ENCODE measurements at regions not wholly inside any gene's neighbourhood (a gene's known extent, or its start where the extent isn't known, plus 50 kb on each side); places are given as distances from the start of the nearest gene placed in this dataset.

- TF ChIP-seq ZSCAN29 (IDR thresholded peaks at IDR 0.05), result no peak
- TF ChIP-seq CBFB (IDR thresholded peaks at IDR 0.05; ENCODE audit: low read depth), result no peak
These were observed 557.3 kb upstream of the SEMA6A start (continued) for GRCh38 chr5:117131876-117132275.

GRCh38 chr5:117131048-117131679, 556.5 kb upstream of the SEMA6A start:
- CTCF ChIA-PET, result interaction anchor here (1.0 kb wide), 1 partner anchor 554 kb away, joined by 3 read pairs; no protein-coding TSS in a partner anchor
- H3K4me1 ChIP-seq (ENCODE audit: control insufficient read depth, insufficient read depth, low read length), result peaks cover 3% of the 10 kb centered on the region; the same call in 1 of the 2 replicates
- H3K27ac ChIP-seq (ENCODE audit: control insufficient read depth, insufficient read depth), result peak overlapping the region; percentile 38; the same call in 1 of the 2 replicates
- no peaks in the 10 kb centered on the region for H3K79me2 ChIP-seq (ENCODE audit: control insufficient read depth, insufficient read depth, low read length)
- peak overlapping the region; percentile 70 for H2AFZ ChIP-seq (ENCODE audit: control insufficient read depth, low read depth, low read length)
- POLR2A ChIA-PET, result no interaction called here
- SMC1A ChIA-PET (ENCODE audit: uncharacterized antibody, unreplicated experiment), result interaction anchor here (0.7 to 1.1 kb wide), 3 partner anchors 28 to 100 kb away, joined by 3 to 4 read pairs (median 4); no protein-coding TSS in a partner anchor
- FAIRE-seq (peak; percentile 75), DNase-seq (ENCODE audit: low read depth, low spot score) (peak; percentile 61), ATAC-seq (peak; percentile 98)
- BruUV-seq (replicated peaks), result no TSS peak
- no peaks in the 10 kb centered on the region for H4K20me1 ChIP-seq (ENCODE audit: control insufficient read depth, insufficient read depth)
- H3K9ac ChIP-seq (ENCODE audit: control insufficient read depth, insufficient read depth, low read length), result no peak overlapping the region
- 14% methylated on average over 3 of the region's 3 CpGs for WGBS (ENCODE audit: insufficient coverage, insufficient replicate concordance, low lambda C conversion rate, missing lambda C conversion rate)
- H3K4me3 ChIP-seq, result no peak overlapping the region
- no peaks in the 10 kb centered on the region for H3K9me3 ChIP-seq (replicated peaks; ENCODE audit: control insufficient read depth, insufficient read depth, low read length)
- in situ Hi-C loops (cut with MboI), result no loop called here
- RAD21 ChIA-PET (ENCODE audit: unreplicated experiment), result interaction anchor here (0.6 to 1.0 kb wide), 4 partner anchors 24 to 556 kb away, joined by 3 read pairs; no protein-coding TSS in a partner anchor
- no peaks in the 10 kb centered on the region for H3K27me3 ChIP-seq (replicated peaks in 1 of 2; ENCODE audit: control insufficient read depth in 2 of 2, insufficient read depth in 2 of 2, low read length in 1 of 2)
- intact Hi-C loops (cut with micrococcal nuclease; ENCODE audit: unreplicated experiment), result no loop called here
- no peaks in the 10 kb centered on the region for H3K36me3 ChIP-seq (ENCODE audit: control insufficient read depth in 2 of 2, insufficient read depth in 2 of 2, low read length in 1 of 2)
- no peak overlapping the region; the same call in 1 of the 2 replicates for H3K4me2 ChIP-seq (ENCODE audit: control insufficient read depth, insufficient read depth)
- TF ChIP-seq FOXM1 (IDR thresholded peaks at IDR 0.05; ENCODE audit: low read depth, low read length) (peak; percentile 26; the same call in 1 of the 2 replicates), BHLHE40 (IDR thresholded peaks at IDR 0.05; ENCODE audit: borderline replicate concordance in 1 of 2, low read depth in 2 of 2, low read length in 1 of 2) (0 out of 4 replicates have a peak, but pooled peaks of 1 of the 2 experiments have one; percentile 28), HSF1 (IDR thresholded peaks at IDR 0.05; ENCODE audit: low read depth, low read length) (no peak), RELA (IDR thresholded peaks at IDR 0.05; ENCODE audit: borderline replicate concordance, partially characterized antibody) (peak; percentile 34), RB1 (IDR thresholded peaks at IDR 0.05; ENCODE audit: borderline replicate concordance) (no peak), SREBF2 (IDR thresholded peaks at IDR 0.05; ENCODE audit: low read length) (no peak), ATF3 (IDR thresholded peaks at IDR 0.05; ENCODE audit: borderline replicate concordance, extremely low read depth, low read depth, low read length) (no peak), EED (IDR thresholded peaks at IDR 0.05; ENCODE audit: low read depth) (0 out of 2 replicates have a peak, but pooled peaks have one; percentile 33), TBL1XR1 (IDR thresholded peaks at IDR 0.05; ENCODE audit: low read depth, low read length) (no peak), SP1 (IDR thresholded peaks at IDR 0.05; ENCODE audit: low read depth, low read length) (peak; percentile 13), NFYA (IDR thresholded peaks at IDR 0.05; ENCODE audit: borderline replicate concordance, low read depth, low read length) (no peak), RELB (IDR thresholded peaks at IDR 0.05; ENCODE audit: low read depth) (peak; percentile 76), KDM1A (IDR thresholded peaks at IDR 0.05; ENCODE audit: borderline replicate concordance) (no peak), IRF4 (IDR thresholded peaks at IDR 0.05; ENCODE audit: low read depth, low read length) (no peak), WRNIP1 (IDR thresholded peaks at IDR 0.05; ENCODE audit: borderline replicate concordance, low read depth, low read length) (no peak), BACH1 (IDR thresholded peaks at IDR 0.05; ENCODE audit: borderline replicate concordance) (no peak), IKZF1 (conservative IDR thresholded peaks at IDR 0.05) (0 out of 2 replicates have a peak, but pooled peaks have one; percentile 27), YBX1 (IDR thresholded peaks at IDR 0.05) (no peak), MAX (IDR thresholded peaks at IDR 0.05; ENCODE audit: low read depth, low read length) (no peak)

All from GM12878 (cell line).